HEK293T (cell line): ENCODE measurements at regions not wholly inside any gene's neighbourhood (a gene's known extent, or its start where the extent isn't known, plus 50 kb on each side); places are given as distances from the start of the nearest gene placed in this dataset.

Source experiments
- BHLHE40 ChIP-seq: fragments of 450-650 bp; IDR thresholded peaks from 2 replicates; pipeline ENCODE4 v1.6.1; 2016; ENCODE audit warnings: mild to moderate bottlenecking, moderate library complexity, borderline replicate concordance
- CTBP1 ChIP-seq: fragments of 450-650 bp; IDR thresholded peaks from 2 replicates; pipeline ENCODE4 v1.6.1; 2016; ENCODE audit warnings: borderline replicate concordance
- FOXK2 ChIP-seq: fragments of 450-650 bp; IDR thresholded peaks from 2 replicates; pipeline ENCODE4 v1.6.1; 2016; ENCODE audit warnings: mild to moderate bottlenecking
- SP1 ChIP-seq: fragments of 450-650 bp; IDR thresholded peaks from 2 replicates; pipeline ENCODE4 v1.6.1; 2017
- SUZ12 ChIP-seq: fragments of 450-650 bp; IDR thresholded peaks from 2 replicates; pipeline ENCODE4 v1.6.1; 2016; ENCODE audit warnings: mild to moderate bottlenecking

GRCh38 chr6:1035401-1035800 is 276.5 kb upstream of the FOXQ1 start:
- TF ChIP-seq SUZ12 (no peak), FOXK2 (no peak), BHLHE40 (no peak), CTBP1 (no peak), SP1 (no peak)
